ENCODE measurements at regions not wholly inside any gene's neighbourhood (a gene's known extent, or its start where the extent isn't known, plus 50 kb on each side); places are given as distances from the start of the nearest gene placed in this dataset.

- TF ChIP-seq CTCF (IDR thresholded peaks at IDR 0.05) (no peak), POLR2A (IDR thresholded peaks at IDR 0.05) (no peak)
These were observed 651.4 kb downstream of the INHBA start for GRCh38 chr7:41051535-41051934.
